ENCODE measurements at regions not wholly inside any gene's neighbourhood (a gene's known extent, or its start where the extent isn't known, plus 50 kb on each side); places are given as distances from the start of the nearest gene placed in this dataset.

- TF ChIP-seq, protein P1, sequence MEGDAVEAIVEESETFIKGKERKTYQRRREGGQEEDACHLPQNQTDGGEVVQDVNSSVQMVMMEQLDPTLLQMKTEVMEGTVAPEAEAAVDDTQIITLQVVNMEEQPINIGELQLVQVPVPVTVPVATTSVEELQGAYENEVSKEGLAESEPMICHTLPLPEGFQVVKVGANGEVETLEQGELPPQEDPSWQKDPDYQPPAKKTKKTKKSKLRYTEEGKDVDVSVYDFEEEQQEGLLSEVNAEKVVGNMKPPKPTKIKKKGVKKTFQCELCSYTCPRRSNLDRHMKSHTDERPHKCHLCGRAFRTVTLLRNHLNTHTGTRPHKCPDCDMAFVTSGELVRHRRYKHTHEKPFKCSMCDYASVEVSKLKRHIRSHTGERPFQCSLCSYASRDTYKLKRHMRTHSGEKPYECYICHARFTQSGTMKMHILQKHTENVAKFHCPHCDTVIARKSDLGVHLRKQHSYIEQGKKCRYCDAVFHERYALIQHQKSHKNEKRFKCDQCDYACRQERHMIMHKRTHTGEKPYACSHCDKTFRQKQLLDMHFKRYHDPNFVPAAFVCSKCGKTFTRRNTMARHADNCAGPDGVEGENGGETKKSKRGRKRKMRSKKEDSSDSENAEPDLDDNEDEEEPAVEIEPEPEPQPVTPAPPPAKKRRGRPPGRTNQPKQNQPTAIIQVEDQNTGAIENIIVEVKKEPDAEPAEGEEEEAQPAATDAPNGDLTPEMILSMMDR (conservative IDR thresholded peaks at IDR 0.05; ENCODE audit: low read length): no peak
- DNase-seq (ENCODE audit: low read depth): no peak
- H3K4me3 ChIP-seq (ENCODE audit: low read length): no peak overlapping the region
These were observed 845.9 kb upstream of the PCDH9 start for GRCh38 chr13:68076046-68076445.

DNA sequence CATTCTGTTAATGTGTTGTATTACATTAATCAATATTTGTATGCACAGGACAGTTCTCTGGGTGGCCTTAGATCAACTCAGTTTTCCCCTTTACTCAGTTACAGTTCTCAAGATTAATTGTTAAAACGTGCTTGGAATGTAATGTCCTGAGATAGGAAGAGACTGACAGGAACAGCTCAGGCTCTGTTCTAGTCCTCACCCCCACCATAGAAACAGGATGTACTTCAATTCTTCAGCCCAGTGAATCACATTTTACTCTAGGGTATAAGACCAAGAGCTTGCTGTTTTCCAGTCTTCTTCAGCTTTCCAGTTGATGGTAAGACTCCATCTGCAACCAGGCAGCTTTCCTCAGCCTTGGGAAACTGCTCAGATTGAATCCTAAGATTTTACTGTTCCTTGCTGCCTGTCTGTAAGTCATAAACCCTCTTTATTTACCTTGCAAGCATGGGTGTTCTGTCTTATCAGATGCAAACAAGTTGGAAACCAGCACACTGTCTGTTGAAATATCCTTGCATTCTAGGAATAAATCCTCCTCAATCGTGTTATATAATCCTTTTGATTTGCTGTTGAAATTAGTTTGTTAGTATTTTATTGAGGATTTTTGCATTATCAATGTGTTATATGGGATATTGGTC lies 836.9 kb upstream of the PCDH9 start:
- no peak for DNase-seq (ENCODE audit: low read depth)
- TF ChIP-seq, protein P1 (conservative IDR thresholded peaks at IDR 0.05; ENCODE audit: low read length): no peak
- no peak overlapping the region for H3K4me3 ChIP-seq (ENCODE audit: low read length)

- DNase-seq (ENCODE audit: low read depth): no peak
- TF ChIP-seq, protein P1 (conservative IDR thresholded peaks at IDR 0.05; ENCODE audit: low read length): no peak
These were observed 834.0 kb upstream of the PCDH9 start for GRCh38 chr13:68064001-68064770.

DNA sequence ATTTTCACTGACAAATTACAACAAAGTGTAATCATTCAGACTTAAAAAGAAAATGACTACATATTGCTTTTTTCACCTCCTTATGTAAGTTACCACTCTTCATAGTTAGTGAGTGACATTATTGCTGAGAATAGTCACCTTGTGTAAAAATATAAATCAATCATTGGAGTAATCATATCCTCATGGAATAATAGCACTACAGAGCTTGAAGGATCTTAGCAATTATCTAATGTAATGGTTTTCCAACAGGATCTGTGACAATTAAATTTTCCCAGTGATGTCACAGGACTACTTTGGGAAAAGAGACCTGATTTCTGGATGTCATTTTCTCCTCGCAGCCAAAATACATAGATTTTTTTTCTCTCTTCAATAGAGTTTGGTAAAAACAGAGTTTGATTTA lies 833.0 kb upstream of the PCDH9 start:
- H3K4me3 ChIP-seq (ENCODE audit: low read length): no peak overlapping the region
- TF ChIP-seq, protein P1 (conservative IDR thresholded peaks at IDR 0.05; ENCODE audit: low read length): no peak
- DNase-seq (ENCODE audit: low read depth): no peak

More at GRCh38 chr13:68064001-68064770, 834.0 kb upstream of the PCDH9 start:
- H3K4me3 ChIP-seq (ENCODE audit: low read length): no peak overlapping the region

DNA sequence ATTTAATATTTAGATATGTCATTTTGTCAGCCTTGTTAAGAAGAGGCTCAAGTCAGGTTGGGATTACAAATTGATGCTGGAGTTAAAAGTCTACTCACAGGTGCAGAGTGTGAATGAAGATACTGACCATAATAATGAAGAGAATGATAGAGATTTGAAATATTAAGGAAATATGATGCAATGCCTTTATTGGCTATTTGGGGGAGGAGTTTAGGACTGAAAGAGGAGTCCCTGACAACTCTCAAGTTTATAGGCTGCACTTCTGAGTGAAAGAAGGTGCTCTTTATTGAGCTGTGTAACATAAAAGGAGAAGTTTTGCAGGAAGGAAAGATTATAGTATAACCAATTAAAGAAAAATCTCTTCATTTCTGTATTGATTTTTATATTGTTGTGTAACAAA lies 827.7 kb upstream of the PCDH9 start:
- TF ChIP-seq, protein P1 (conservative IDR thresholded peaks at IDR 0.05; ENCODE audit: low read length): no peak
- no peak for DNase-seq (ENCODE audit: low read depth)
- no peak overlapping the region for H3K4me3 ChIP-seq (ENCODE audit: low read length)

DNA sequence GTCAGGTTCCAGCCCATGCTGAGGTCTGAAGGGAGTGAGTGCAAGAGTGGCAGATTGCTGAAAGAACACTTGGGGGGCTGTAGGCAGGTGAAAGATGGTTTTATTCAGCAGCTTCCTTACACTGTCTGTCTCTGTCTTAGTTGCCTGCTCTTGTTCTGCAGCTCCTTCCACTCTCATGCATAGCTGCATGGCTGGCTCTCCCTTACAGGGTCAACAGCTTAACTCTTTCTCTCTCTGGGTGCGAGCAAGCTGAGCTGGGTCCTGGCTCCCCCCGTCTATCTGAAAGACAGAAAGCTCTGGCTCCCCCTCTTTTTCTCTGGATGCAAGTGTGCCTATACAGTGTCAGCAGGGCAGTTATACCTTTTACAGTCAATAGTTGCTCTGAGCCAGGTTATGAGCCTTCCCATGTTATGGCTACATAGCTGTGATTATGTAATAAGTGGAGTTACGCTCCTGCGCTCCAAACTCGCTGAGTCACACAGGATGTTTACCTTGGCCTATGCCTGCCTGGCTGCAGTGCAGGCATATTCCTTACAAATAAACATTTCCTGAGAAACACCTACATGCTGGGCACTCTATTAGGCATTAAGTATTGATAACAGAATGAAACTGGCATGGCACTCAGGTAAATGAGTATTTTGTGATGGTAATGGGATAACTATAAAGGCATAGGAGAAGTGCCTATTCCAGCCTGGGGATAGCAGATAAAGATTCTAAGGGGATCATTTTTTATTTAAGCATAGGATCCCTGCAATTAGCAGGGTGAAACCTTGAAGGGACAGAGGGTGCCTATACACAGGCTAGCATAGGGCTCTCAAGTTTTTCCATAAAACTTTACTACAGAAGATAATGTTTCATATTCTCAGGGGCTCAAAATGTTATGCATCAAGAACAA lies 826.9 kb upstream of the PCDH9 start:
- no peak for DNase-seq (ENCODE audit: low read depth)
- no peak overlapping the region for H3K4me3 ChIP-seq (ENCODE audit: low read length)
- TF ChIP-seq, protein P1 (conservative IDR thresholded peaks at IDR 0.05; ENCODE audit: low read length): no peak

All from AG10803 (cell line).